HG03432 (cell line): ENCODE measurements at regions not wholly inside any gene's neighbourhood (a gene's known extent, or its start where the extent isn't known, plus 50 kb on each side); places are given as distances from the start of the nearest gene placed in this dataset.
"Not testable (repeated sequence)": the region's sequence is repeated elsewhere in the genome, so short reads cannot be mapped to it uniquely, and the experiment has no call there.

ENCODE experiments used
- ATAC-seq: cut with Tn5 transposase; IDR thresholded peaks from one replicate; pipeline ENCODE4 v1.9.1; 2021; ENCODE audit warnings: mild to moderate bottlenecking, moderate library complexity; ENCODE audit not compliant: unreplicated experiment

GRCh38 chr15:38614621-38615020 lies 50.0 kb upstream of the RASGRP1 start:
- ATAC-seq: no peak

- ATAC-seq: no peak
These were observed 53.2 kb upstream of the RASGRP1 start for GRCh38 chr15:38617831-38618230.

GRCh38 chr15:38618242-38618955 lies 53.8 kb upstream of the RASGRP1 start:
- ATAC-seq: no peak

GRCh38 chr15:38620098-38620497 lies 55.5 kb upstream of the RASGRP1 start:
- no peak for ATAC-seq

GRCh38 chr15:38620851-38621594 lies 56.4 kb upstream of the RASGRP1 start:
- ATAC-seq: no peak

GRCh38 chr15:38622304-38622703 lies 57.7 kb upstream of the RASGRP1 start:
- ATAC-seq: no peak

- no peak for ATAC-seq
These were observed 58.3 kb upstream of the RASGRP1 start for GRCh38 chr15:38622908-38623307.

GRCh38 chr15:38623744-38624143 lies 59.1 kb upstream of the RASGRP1 start:
- no peak for ATAC-seq

- peak; percentile 42 for ATAC-seq
These were observed 59.9 kb upstream of the RASGRP1 start for GRCh38 chr15:38624244-38625205.

GRCh38 chr15:38625886-38626285 lies 61.3 kb upstream of the RASGRP1 start:
- no peak for ATAC-seq

- ATAC-seq: no peak
These were observed 61.9 kb upstream of the RASGRP1 start for GRCh38 chr15:38626443-38627050.

- ATAC-seq: no peak
These were observed 63.2 kb upstream of the RASGRP1 start for GRCh38 chr15:38627689-38628277.

- ATAC-seq: peak; percentile 62
These were observed 66.8 kb upstream of the RASGRP1 start for GRCh38 chr15:38631119-38632075.

- ATAC-seq: no peak
These were observed 70.6 kb upstream of the RASGRP1 start for GRCh38 chr15:38635170-38635569.

- ATAC-seq: no peak
These were observed 72.0 kb upstream of the RASGRP1 start for GRCh38 chr15:38636597-38636996.

- ATAC-seq: no peak
These were observed 73.5 kb upstream of the RASGRP1 start for GRCh38 chr15:38638126-38638525.

GRCh38 chr15:38638811-38639210 lies 74.2 kb upstream of the RASGRP1 start:
- ATAC-seq: no peak

- no peak for ATAC-seq
These were observed 78.2 kb upstream of the RASGRP1 start for GRCh38 chr15:38642689-38643270.

GRCh38 chr15:38644353-38644752 lies 79.7 kb upstream of the RASGRP1 start:
- ATAC-seq: not testable (repeated sequence)
